ENCODE measurements at regions not wholly inside any gene's neighbourhood (a gene's known extent, or its start where the extent isn't known, plus 50 kb on each side); places are given as distances from the start of the nearest gene placed in this dataset.

GRCh38 chr17:26782153-26782552, 511.8 kb upstream of the WSB1 start:
- 67 to 72% methylated on average over 6 of the region's 6 CpGs for WGBS, 2 donors
- Histone ChIP-seq H3K36me3 (no peaks in the 10 kb centered on the region), H3K9me3 (peaks cover 0 to 77% (median 17%) of the 10 kb centered on the region in 11 donors), H3K4me1 (no peaks in the 10 kb centered on the region), H3K4me3 (no peak overlapping the region), H3K27ac (no peak overlapping the region), H3K27me3 (peaks cover 0 to 24% (median 0%) of the 10 kb centered on the region in 7 donors)
- ATAC-seq (no peak), DNase-seq (no peak)
- no peak for TF ChIP-seq CTCF (IDR thresholded peaks at IDR 0.05)
- intact Hi-C loops (cut with DNase I), result loop anchor here in 1 of 10 donors (10.0 kb wide), 1 partner anchor 303 kb away; no protein-coding TSS in a partner anchor

DNA sequence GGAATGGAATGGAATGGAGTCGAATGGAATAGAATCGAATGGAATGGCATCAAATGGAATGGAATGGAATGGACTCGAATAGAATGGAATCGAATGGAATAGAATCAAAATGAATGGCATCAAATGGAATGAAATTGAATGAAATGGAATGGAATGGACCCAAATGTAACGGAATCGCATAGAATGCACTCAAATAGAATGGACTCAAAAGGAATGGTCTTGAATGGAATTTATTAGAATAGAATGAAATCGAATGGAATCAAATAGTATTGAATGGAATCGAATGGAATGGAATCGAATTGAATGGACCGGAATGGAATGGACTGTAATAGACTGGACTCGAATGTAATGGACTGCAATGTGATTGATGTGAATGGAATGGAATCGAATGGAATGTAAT, 501.4 kb upstream of the WSB1 start:
- no peak for TF ChIP-seq CTCF (IDR thresholded peaks at IDR 0.05)
- WGBS, 2 donors, result 84 to 85% methylated on average over 12 of the region's 12 CpGs

GRCh38 chr17:26807024-26807423, 486.9 kb upstream of the WSB1 start:
- ATAC-seq (no peak), DNase-seq (no peak)
- H3K4me1 ChIP-seq, result no peaks in the 10 kb centered on the region
- intact Hi-C loops (cut with DNase I), result no loop called here
- 76 to 77% methylated on average over 10 of the region's 10 CpGs for WGBS, 2 donors
- no peak for TF ChIP-seq CTCF (IDR thresholded peaks at IDR 0.05)
- no peaks in the 10 kb centered on the region for H3K36me3 ChIP-seq
- H3K27ac ChIP-seq, result no peak overlapping the region
- peaks cover 0 to 90% (median 55%) of the 10 kb centered on the region in 11 donors for H3K9me3 ChIP-seq
- no peak overlapping the region for H3K4me3 ChIP-seq
- H3K27me3 ChIP-seq, result no peaks in the 10 kb centered on the region

More for the DNA sequence above, 501.4 kb upstream of the WSB1 start:
- Histone ChIP-seq H3K9me3 (peaks cover 0 to 100% (median 51%) of the 10 kb centered on the region in 11 donors), H3K36me3 (no peaks in the 10 kb centered on the region), H3K27ac (no peak overlapping the region), H3K27me3 (no peaks in the 10 kb centered on the region), H3K4me3 (no peak overlapping the region), H3K4me1 (no peaks in the 10 kb centered on the region)
- DNase-seq (no peak), ATAC-seq (no peak)
- intact Hi-C loops (cut with DNase I), result no loop called here

GRCh38 chr17:26809033-26809432, 484.9 kb upstream of the WSB1 start:
- Histone ChIP-seq H3K4me1 (no peaks in the 10 kb centered on the region), H3K27me3 (no peaks in the 10 kb centered on the region), H3K9me3 (peaks cover 0 to 87% (median 47%) of the 10 kb centered on the region in 11 donors), H3K36me3 (no peaks in the 10 kb centered on the region), H3K27ac (no peak overlapping the region), H3K4me3 (no peak overlapping the region)
- 73 to 76% methylated on average over 10 of the region's 10 CpGs for WGBS, 2 donors
- ATAC-seq (no peak), DNase-seq (no peak)
- intact Hi-C loops (cut with DNase I), result no loop called here
- no peak for TF ChIP-seq CTCF (IDR thresholded peaks at IDR 0.05)

All from heart right ventricle (tissue), 16 donors.